ENCODE measurements at regions not wholly inside any gene's neighbourhood (a gene's known extent, or its start where the extent isn't known, plus 50 kb on each side); places are given as distances from the start of the nearest gene placed in this dataset.

DNA sequence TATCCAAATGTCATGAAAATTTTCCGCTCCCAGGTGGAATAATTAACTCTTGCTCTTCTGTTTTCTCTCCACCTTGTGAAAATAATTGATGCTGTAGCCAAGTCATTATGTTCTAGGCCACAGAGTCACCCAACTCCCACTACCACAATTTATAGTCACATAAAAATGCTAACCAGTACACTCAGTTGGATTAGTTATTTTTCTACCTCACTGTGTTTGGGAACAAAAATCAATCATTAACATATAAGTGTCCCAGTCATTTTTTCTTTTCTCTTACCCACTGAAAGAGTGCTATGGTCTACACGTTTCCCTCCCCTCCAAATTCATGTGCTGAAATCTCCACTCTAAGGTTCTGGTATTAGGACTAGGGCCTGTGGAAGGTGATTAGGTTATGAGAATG is 255.6 kb upstream of the LMCD1 start:
- TF ChIP-seq, protein P1, sequence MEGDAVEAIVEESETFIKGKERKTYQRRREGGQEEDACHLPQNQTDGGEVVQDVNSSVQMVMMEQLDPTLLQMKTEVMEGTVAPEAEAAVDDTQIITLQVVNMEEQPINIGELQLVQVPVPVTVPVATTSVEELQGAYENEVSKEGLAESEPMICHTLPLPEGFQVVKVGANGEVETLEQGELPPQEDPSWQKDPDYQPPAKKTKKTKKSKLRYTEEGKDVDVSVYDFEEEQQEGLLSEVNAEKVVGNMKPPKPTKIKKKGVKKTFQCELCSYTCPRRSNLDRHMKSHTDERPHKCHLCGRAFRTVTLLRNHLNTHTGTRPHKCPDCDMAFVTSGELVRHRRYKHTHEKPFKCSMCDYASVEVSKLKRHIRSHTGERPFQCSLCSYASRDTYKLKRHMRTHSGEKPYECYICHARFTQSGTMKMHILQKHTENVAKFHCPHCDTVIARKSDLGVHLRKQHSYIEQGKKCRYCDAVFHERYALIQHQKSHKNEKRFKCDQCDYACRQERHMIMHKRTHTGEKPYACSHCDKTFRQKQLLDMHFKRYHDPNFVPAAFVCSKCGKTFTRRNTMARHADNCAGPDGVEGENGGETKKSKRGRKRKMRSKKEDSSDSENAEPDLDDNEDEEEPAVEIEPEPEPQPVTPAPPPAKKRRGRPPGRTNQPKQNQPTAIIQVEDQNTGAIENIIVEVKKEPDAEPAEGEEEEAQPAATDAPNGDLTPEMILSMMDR (IDR thresholded peaks at IDR 0.05) = no peak
- Histone ChIP-seq H3K27ac (no peak overlapping the region), H3K4me3 (no peak overlapping the region)
- no peak for DNase-seq (ENCODE audit: low spot score)

GRCh38 chr3:8253201-8253600 is 248.4 kb upstream of the LMCD1 start:
- DNase-seq (ENCODE audit: low spot score) = no peak
- Histone ChIP-seq H3K4me3 (no peak overlapping the region), H3K27ac (no peak overlapping the region)

GRCh38 chr3:8254489-8254888 is 247.1 kb upstream of the LMCD1 start:
- TF ChIP-seq, protein P1 (IDR thresholded peaks at IDR 0.05) = no peak
- no peak for DNase-seq (ENCODE audit: low spot score)
- no peak overlapping the region for H3K4me3 ChIP-seq
- no peak overlapping the region for H3K27ac ChIP-seq

More at GRCh38 chr3:8253201-8253600, 248.4 kb upstream of the LMCD1 start:
- TF ChIP-seq, protein P1 (IDR thresholded peaks at IDR 0.05) = no peak

DNA sequence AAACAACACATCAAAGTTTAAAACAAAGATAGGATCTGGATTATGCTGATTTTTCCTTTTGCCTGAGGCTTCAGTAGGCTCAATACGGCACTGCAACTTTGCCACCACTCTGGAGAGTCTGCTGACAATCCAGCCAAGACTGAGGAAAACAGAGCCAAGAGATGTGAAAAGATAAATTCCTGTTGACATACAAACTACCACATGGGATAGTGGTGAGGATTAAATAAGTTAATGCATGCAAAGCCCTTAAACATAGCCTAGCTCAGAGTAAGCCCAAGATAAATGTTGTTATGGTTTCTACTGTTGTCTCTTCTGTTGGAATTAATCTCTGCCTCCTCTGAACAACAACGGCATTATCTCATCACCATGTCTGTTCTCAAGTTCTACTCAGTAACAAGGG is 245.9 kb upstream of the LMCD1 start:
- no peak overlapping the region for H3K4me3 ChIP-seq
- TF ChIP-seq, protein P1 (IDR thresholded peaks at IDR 0.05) = no peak
- no peak for DNase-seq (ENCODE audit: low spot score)
- no peak overlapping the region for H3K27ac ChIP-seq

DNA sequence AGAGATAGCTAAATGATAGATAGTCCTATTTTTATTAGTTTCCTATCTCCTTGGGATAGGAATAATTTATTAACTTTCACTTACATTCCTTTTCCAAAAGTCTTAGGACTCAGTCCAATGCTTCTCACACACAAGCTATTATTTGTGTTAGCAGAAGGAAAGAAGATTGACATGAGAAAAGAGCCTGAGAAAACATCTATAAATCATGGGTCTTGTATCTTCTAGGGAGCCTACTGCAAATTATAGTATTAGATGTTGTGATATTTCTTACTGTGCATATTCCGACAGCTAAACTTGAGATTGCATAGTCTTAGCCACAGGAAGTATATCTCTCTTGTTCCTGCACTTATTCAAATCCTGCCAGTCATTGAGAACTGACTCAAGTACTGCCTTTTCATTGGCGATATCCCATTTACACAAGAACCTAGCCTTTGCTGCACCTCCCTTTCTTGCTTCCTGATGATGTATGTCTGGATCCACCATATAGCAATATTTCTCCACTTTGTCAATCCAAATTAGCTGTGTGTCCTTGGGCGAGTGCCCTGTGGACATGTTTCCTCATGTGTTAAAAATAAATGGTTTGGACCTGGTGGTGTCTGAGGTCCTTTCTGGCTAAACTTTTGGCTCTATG is 245.1 kb upstream of the LMCD1 start:
- TF ChIP-seq, protein P1 (IDR thresholded peaks at IDR 0.05) = no peak
- Histone ChIP-seq H3K4me3 (no peak overlapping the region), H3K27ac (no peak overlapping the region)
- no peak for DNase-seq (ENCODE audit: low spot score)

DNA sequence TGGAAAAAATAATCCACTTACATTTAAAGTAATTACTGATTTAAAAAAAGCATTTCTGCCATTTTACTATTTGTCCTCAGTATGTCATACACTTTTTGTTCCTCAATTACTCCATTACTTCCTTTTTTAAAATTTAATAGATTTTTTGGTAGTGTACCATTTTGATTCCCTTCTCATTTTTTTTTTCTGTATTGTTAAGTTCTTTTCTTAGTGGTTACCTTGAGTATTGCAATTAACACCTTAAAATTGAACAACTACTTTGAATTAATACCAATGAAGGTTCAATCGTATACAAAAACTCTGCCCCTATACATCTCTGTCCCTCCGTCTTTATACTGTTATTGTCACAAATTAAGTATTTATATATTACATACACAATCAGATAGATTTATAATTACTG is 240.6 kb upstream of the LMCD1 start:
- TF ChIP-seq, protein P1 (IDR thresholded peaks at IDR 0.05) = no peak
- no peak for DNase-seq (ENCODE audit: low spot score)
- Histone ChIP-seq H3K27ac (no peak overlapping the region), H3K4me3 (no peak overlapping the region)

GRCh38 chr3:8266730-8267131 is 234.9 kb upstream of the LMCD1 start:
- TF ChIP-seq, protein P1 (IDR thresholded peaks at IDR 0.05) = no peak
- Histone ChIP-seq H3K27ac (no peak overlapping the region), H3K4me3 (no peak overlapping the region)
- no peak for DNase-seq (ENCODE audit: low spot score)
